ENCODE measurements at regions not wholly inside any gene's neighbourhood (a gene's known extent, or its start where the extent isn't known, plus 50 kb on each side); places are given as distances from the start of the nearest gene placed in this dataset.

DNA sequence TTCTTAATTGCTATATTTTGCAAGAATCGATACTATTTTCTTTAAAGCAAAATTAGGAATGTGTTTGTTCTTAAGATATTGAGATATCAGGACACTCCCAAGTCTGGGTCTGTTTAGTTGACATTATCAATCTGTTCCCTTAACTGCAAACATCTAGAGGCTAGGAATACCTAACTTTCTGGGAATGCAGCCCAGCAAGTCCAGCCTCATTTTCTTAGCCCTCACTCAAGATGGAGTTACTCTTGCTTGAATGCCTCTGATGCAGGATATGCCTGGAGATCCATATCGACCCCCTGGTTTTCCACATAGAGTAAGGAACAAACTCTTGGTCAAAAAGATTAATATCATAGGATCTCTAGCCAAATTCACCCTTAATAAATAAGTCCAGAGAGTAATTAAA, 305.3 kb upstream of the COBL start:
- DNase-seq (ENCODE audit: low read depth): no peak

DNA sequence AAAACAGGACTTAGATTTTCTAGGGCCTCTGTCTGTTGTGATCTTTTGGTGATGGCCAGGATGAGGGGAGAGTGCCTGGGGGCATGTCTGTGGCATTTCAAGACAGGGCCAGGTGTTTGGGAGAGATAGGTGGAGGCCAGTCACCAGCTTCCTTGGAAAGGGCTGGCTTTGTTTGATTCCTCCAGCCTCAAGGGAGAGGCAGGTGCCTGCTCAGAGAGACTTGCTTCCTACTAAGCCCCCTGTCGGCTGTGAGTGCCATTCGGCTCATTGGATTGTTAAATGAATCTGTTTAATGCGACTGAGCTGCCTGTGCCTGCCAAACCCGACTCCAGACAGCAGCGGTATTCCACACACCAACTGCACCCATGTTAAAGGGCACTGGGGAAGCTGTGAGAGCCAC, 304.1 kb upstream of the COBL start:
- TF ChIP-seq, protein P1, sequence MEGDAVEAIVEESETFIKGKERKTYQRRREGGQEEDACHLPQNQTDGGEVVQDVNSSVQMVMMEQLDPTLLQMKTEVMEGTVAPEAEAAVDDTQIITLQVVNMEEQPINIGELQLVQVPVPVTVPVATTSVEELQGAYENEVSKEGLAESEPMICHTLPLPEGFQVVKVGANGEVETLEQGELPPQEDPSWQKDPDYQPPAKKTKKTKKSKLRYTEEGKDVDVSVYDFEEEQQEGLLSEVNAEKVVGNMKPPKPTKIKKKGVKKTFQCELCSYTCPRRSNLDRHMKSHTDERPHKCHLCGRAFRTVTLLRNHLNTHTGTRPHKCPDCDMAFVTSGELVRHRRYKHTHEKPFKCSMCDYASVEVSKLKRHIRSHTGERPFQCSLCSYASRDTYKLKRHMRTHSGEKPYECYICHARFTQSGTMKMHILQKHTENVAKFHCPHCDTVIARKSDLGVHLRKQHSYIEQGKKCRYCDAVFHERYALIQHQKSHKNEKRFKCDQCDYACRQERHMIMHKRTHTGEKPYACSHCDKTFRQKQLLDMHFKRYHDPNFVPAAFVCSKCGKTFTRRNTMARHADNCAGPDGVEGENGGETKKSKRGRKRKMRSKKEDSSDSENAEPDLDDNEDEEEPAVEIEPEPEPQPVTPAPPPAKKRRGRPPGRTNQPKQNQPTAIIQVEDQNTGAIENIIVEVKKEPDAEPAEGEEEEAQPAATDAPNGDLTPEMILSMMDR (IDR thresholded peaks at IDR 0.05; ENCODE audit: insufficient read depth, low read length): no peak
- no peak for DNase-seq (ENCODE audit: low read depth)
- no peak overlapping the region for H3K4me3 ChIP-seq (ENCODE audit: low read depth, low read length)

More for the DNA sequence above, 305.3 kb upstream of the COBL start:
- TF ChIP-seq, protein P1 (IDR thresholded peaks at IDR 0.05; ENCODE audit: insufficient read depth, low read length): no peak
- H3K4me3 ChIP-seq (ENCODE audit: low read depth, low read length): no peak overlapping the region

DNA sequence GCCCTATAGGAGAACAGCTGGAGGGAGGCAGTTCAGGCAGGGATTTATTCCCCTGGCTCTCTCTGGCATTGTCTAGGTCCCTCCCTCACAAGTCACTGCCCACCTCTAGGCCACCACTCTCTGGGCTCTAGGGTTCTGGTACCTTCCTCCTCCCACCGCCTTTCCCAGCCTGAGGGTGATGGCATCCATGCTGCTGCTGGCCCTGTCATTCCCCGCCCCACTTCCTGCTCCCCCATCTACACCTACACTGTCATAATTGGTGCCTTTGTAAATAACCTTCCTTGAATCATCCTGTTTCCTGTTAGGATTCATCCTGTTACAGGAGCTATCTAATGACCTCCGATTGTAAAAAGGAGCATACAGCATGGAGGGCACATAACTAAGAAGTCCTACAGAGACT, 303.3 kb upstream of the COBL start:
- TF ChIP-seq, protein P1 (IDR thresholded peaks at IDR 0.05; ENCODE audit: insufficient read depth, low read length): no peak
- no peak overlapping the region for H3K4me3 ChIP-seq (ENCODE audit: low read depth, low read length)
- DNase-seq (ENCODE audit: low read depth): no peak

DNA sequence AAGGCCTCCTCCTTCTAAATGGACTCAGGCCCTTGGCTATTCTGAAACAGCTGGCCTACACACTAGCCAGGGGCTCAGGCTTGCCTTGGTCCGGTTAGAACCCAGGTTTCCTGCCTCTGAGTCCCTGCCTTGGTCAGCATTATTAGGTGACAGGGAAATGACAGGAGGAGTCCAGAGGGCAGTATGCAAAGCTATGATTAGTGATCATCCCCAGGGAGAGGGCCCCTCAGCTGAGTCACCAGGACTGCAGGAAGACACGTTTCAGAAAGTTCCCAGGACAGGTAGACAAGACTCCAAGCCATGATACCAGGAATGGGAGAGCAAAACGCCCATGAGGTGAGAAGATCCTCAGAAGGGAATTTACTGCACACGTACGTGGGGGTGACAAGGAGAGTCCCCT, 301.1 kb upstream of the COBL start:
- no peak overlapping the region for H3K4me3 ChIP-seq (ENCODE audit: low read depth, low read length)
- TF ChIP-seq, protein P1 (IDR thresholded peaks at IDR 0.05; ENCODE audit: insufficient read depth, low read length): no peak
- no peak for DNase-seq (ENCODE audit: low read depth)

DNA sequence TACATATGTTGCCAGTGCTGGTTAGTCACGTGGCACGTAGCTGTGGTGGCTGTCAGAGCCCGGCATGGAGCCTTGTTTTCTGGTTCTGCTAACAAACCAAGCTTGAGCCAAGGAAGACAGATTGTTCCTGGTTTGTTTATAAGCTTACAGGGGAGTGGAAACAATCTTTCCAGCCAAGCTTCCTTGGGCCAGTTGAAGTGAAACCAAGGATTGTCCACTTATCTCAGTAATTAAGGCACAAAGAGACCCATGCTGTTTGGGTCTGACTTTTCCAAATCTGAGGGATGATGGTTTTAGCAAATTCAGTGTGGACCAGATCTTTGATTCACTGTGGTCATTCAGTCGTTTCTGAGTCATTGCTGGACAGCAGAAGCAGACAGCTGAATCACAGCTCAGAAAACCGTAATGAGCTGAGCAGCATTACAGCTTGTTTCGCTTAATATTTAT, 297.3 kb upstream of the COBL start:
- TF ChIP-seq, protein P1 (IDR thresholded peaks at IDR 0.05; ENCODE audit: insufficient read depth, low read length): no peak
- H3K4me3 ChIP-seq (ENCODE audit: low read depth, low read length): no peak overlapping the region
- DNase-seq (ENCODE audit: low read depth): no peak

DNA sequence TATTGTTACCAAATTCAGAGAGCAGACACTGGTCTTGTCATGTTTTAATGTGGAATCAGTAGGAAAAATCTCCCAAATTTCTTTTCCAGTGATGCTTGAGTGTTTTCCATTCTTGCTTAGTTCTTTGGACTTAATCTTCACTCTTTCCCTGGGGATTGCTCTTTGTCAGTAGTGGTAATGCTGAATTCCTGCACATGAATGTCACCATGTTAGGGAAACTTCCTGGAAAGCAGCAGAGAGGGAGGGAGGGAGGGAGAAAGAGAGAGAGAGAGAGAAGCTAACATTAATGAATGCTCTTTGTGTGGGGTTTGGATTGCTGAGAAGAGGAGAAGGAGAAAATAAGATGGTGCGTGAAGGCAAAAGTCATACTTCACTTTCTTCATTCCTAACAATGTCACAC, 295.3 kb upstream of the COBL start:
- DNase-seq (ENCODE audit: low read depth): no peak
- TF ChIP-seq, protein P1 (IDR thresholded peaks at IDR 0.05; ENCODE audit: insufficient read depth, low read length): no peak
- H3K4me3 ChIP-seq (ENCODE audit: low read depth, low read length): no peak overlapping the region

DNA sequence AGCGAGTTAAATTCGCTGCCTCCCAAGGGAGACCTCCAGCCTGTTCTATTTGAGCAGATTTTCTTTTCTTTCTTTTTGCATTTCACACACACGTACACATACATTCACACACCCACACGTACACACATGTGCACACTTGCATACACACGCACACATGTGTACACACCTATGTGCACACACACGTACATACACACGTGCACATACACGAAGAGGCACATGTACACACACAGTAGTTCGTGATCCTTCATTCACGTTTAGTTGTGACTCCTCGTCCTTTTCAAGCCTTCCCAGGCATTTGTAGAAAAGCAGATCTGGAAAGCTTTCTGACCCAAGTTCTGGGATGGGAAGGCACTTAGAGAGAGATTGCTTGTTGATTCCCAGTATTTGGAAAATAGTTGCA, 290.8 kb upstream of the COBL start:
- TF ChIP-seq, protein P1 (IDR thresholded peaks at IDR 0.05; ENCODE audit: insufficient read depth, low read length): no peak
- no peak overlapping the region for H3K4me3 ChIP-seq (ENCODE audit: low read depth, low read length)
- DNase-seq (ENCODE audit: low read depth): no peak

Measured in fibroblast of the aortic adventitia (primary cell).